K562 (cell line): ENCODE measurements at regions not wholly inside any gene's neighbourhood (a gene's known extent, or its start where the extent isn't known, plus 50 kb on each side); places are given as distances from the start of the nearest gene placed in this dataset.

Experiments
- HDAC6 ChIP-seq: IDR thresholded peaks from 2 replicates; pipeline ENCODE4 v1.6.1; 2012; ENCODE audit warnings: low read depth, mild to moderate bottlenecking, control low read depth, inconsistent platforms, low read length, moderate library complexity
- HSF4 ChIP-seq: fragments of 250-450 bp; sonication (Bioruptor Pico); IDR thresholded peaks from 2 replicates; pipeline ENCODE4 v2.1.2; 2022; ENCODE audit warnings: mild to moderate bottlenecking, moderate library complexity, borderline replicate concordance
- RB1 ChIP-seq: fragments of 450-650 bp; IDR thresholded peaks from 2 replicates; pipeline ENCODE4 v1.6.1; 2017; ENCODE audit warnings: low read depth, mild to moderate bottlenecking
- SMARCE1 ChIP-seq: fragments of 450-650 bp; IDR thresholded peaks from 2 replicates; pipeline ENCODE4 v1.7.1; 2016; ENCODE audit warnings: mild to moderate bottlenecking
- TAF1 ChIP-seq: IDR thresholded peaks from 2 replicates; pipeline ENCODE4 v1.6.1; 2011; ENCODE audit warnings: mild to moderate bottlenecking, low read length, moderate library complexity; ENCODE audit not compliant: insufficient read depth, control insufficient read depth, severe bottlenecking; ENCODE audit errors: extremely low read depth
- TOE1 ChIP-seq, 2 experiments: fragments of 450-650 bp in 1 of 2; sonication (generic) in 1 of 2; formaldehyde crosslinking in 1 of 2; IDR thresholded peaks; 2 replicates each; pipeline versions ENCODE4 v1.7.1 to v1.8.0; 2016 to 2022; ENCODE audit warnings: borderline replicate concordance in 2 of 2, mild to moderate bottlenecking in 2 of 2, antibody characterized with exemption in 1 of 2, inconsistent platforms in 1 of 2, low read depth in 1 of 2, missing genetic modification reagents in 1 of 2, moderate library complexity in 1 of 2
- ZKSCAN8 ChIP-seq: fragments of 200-800 bp; sonication (Bioruptor generic); IDR thresholded peaks from 2 replicates; pipeline ENCODE4 v1.6.1; 2016; ENCODE audit warnings: missing genetic modification characterization, missing compliant biosample characterization
- ZNF57 ChIP-seq: fragments of 450-650 bp; formaldehyde crosslinking; IDR thresholded peaks from 2 replicates; pipeline ENCODE4 v1.4.0; 2020; ENCODE audit warnings: mild to moderate bottlenecking, moderate library complexity
- ZNF785 ChIP-seq: fragments of 250-450 bp; sonication (Bioruptor Pico); IDR thresholded peaks from 2 replicates; pipeline ENCODE4 v1.4.0; 2020; ENCODE audit warnings: mild to moderate bottlenecking
- TF ChIP-seq, protein P1 (sequence below): fragments of 450-650 bp; conservative IDR thresholded peaks from 2 replicates; pipeline ENCODE4 v1.6.1; 2016; ENCODE audit warnings: missing genetic modification characterization, low read depth, mild to moderate bottlenecking, control low read depth, missing compliant biosample characterization

- TF ChIP-seq, protein P1, sequence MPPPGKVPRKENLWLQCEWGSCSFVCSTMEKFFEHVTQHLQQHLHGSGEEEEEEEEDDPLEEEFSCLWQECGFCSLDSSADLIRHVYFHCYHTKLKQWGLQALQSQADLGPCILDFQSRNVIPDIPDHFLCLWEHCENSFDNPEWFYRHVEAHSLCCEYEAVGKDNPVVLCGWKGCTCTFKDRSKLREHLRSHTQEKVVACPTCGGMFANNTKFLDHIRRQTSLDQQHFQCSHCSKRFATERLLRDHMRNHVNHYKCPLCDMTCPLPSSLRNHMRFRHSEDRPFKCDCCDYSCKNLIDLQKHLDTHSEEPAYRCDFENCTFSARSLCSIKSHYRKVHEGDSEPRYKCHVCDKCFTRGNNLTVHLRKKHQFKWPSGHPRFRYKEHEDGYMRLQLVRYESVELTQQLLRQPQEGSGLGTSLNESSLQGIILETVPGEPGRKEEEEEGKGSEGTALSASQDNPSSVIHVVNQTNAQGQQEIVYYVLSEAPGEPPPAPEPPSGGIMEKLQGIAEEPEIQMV (tag) = no peak
- TF ChIP-seq ZNF785 (CRISPR knock-in tag) (no peak), RB1 (no peak), TOE1 (IDR thresholded peaks at IDR 0.05; ENCODE audit: borderline replicate concordance) (no peak), TOE1 (CRISPR knock-in tag; IDR thresholded peaks at IDR 0.05; ENCODE audit: borderline replicate concordance, low read depth) (no peak), HDAC6 (no peak), SMARCE1 (no peak), ZNF57 (CRISPR knock-in tag) (no peak), TAF1 (no peak), HSF4 (CRISPR knock-in tag) (no peak), ZKSCAN8 (no peak)
Measured at GRCh38 chrX:80576267-80576666, 156.0 kb downstream of the TENT5D start.
